Hepatocyte (in vitro differentiated cells): ENCODE measurements at regions not wholly inside any gene's neighbourhood (a gene's known extent, or its start where the extent isn't known, plus 50 kb on each side); places are given as distances from the start of the nearest gene placed in this dataset.

Experiments
- DNase-seq: peaks from one replicate; pipeline ENCODE4 v3.0.0-alpha.2; 2016; ENCODE audit warnings: low spot score
- H2AFZ ChIP-seq: fragments of 200-600 bp; sonication (generic); 2 replicates; pipeline ENCODE4 v1.6.0; 2016; ENCODE audit warnings: antibody characterized with exemption, mild to moderate bottlenecking
- H3K27ac ChIP-seq: fragments of 200-600 bp; sonication (generic); 2 replicates; pipeline ENCODE4 v1.5.1; 2016; ENCODE audit warnings: mild to moderate bottlenecking
- H3K27me3 ChIP-seq: fragments of 200-600 bp; sonication (generic); 2 replicates; pipeline ENCODE4 v1.6.1; 2016
- H3K36me3 ChIP-seq: fragments of 200-600 bp; sonication (generic); replicated peaks from 2 replicates; pipeline ENCODE4 v1.5.1; 2016; ENCODE audit warnings: low read depth; ENCODE audit not compliant: insufficient read depth
- H3K4me1 ChIP-seq: fragments of 200-600 bp; sonication (generic); 2 replicates; pipeline ENCODE4 v1.5.1; 2016; ENCODE audit warnings: mild to moderate bottlenecking, moderate library complexity; ENCODE audit not compliant: insufficient read depth
- H3K4me2 ChIP-seq: fragments of 200-600 bp; sonication (generic); 2 replicates; pipeline ENCODE4 v1.6.0; 2016
- H3K4me3 ChIP-seq: fragments of 200-600 bp; sonication (generic); 2 replicates; pipeline ENCODE4 v1.5.1; 2016; ENCODE audit warnings: mild to moderate bottlenecking
- H3K79me2 ChIP-seq: fragments of 200-600 bp; sonication (generic); 2 replicates; pipeline ENCODE4 v1.6.0; 2017; ENCODE audit warnings: mild to moderate bottlenecking
- H3K9me2 ChIP-seq: fragments of 200-600 bp; sonication (generic); replicated peaks from 2 replicates; pipeline ENCODE4 v1.6.0; 2017; ENCODE audit warnings: mild to moderate bottlenecking; ENCODE audit not compliant: insufficient read depth
- H3K9me3 ChIP-seq: fragments of 200-600 bp; sonication (generic); 2 replicates; pipeline ENCODE4 v1.5.1; 2016; ENCODE audit warnings: low read depth, mild to moderate bottlenecking
- H4K20me1 ChIP-seq: fragments of 200-600 bp; sonication (generic); 2 replicates; pipeline ENCODE4 v1.6.0; 2016; ENCODE audit warnings: mild to moderate bottlenecking; ENCODE audit not compliant: insufficient read depth, poor library complexity, severe bottlenecking
- CTCF ChIP-seq: fragments of 200-600 bp; sonication (generic); IDR thresholded peaks from 2 replicates; pipeline ENCODE4 v1.5.1; 2016; ENCODE audit warnings: antibody characterized with exemption, mild to moderate bottlenecking; ENCODE audit not compliant: poor library complexity
- EZH2 ChIP-seq: fragments of 200-600 bp; sonication (generic); IDR thresholded peaks from 2 replicates; pipeline ENCODE4 v1.6.1; 2016; ENCODE audit warnings: antibody characterized with exemption, mild to moderate bottlenecking, borderline replicate concordance
- EZH2phosphoT487 ChIP-seq: fragments of 200-600 bp; sonication (generic); IDR thresholded peaks from one replicate; pipeline ENCODE4 v1.6.1; 2018; ENCODE audit warnings: antibody characterized with exemption, mild to moderate bottlenecking, low read depth, moderate library complexity; ENCODE audit not compliant: unreplicated experiment, severe bottlenecking
- WGBS: methylation state at CpG from one replicate; pipeline ENCODE4 v1.1.6; 2016; ENCODE audit warnings: low lambda C conversion rate; ENCODE audit errors: missing lambda C conversion rate; 5-methylcytosine and 5-hydroxymethylcytosine counted together

GRCh38 chr3:152054315-152054714 is 180.9 kb downstream of the SUCNR1 start:
- H3K27ac ChIP-seq: no peak overlapping the region
- no peak overlapping the region for H2AFZ ChIP-seq
- no peaks in the 10 kb centered on the region for H3K79me2 ChIP-seq
- H3K9me3 ChIP-seq: no peaks in the 10 kb centered on the region
- no peak for TF ChIP-seq EZH2phosphoT487
- TF ChIP-seq CTCF: no peak
- no peak for TF ChIP-seq EZH2
- 95% methylated on average over 3 of the region's 3 CpGs for WGBS
- no peaks in the 10 kb centered on the region for H4K20me1 ChIP-seq
- no peaks in the 10 kb centered on the region for H3K36me3 ChIP-seq
- H3K9me2 ChIP-seq: no peaks in the 10 kb centered on the region
- H3K27me3 ChIP-seq: no peaks in the 10 kb centered on the region
- H3K4me1 ChIP-seq: peaks cover 23% of the 10 kb centered on the region
- no peak overlapping the region for H3K4me2 ChIP-seq
- H3K4me3 ChIP-seq: no peak overlapping the region
- no peak for DNase-seq

- no peaks in the 10 kb centered on the region for H4K20me1 ChIP-seq
- H3K9me3 ChIP-seq: no peaks in the 10 kb centered on the region
- H3K4me2 ChIP-seq: no peak overlapping the region
- WGBS: 68% methylated on average over 3 of the region's 3 CpGs
- peak overlapping the region; percentile 2 for H3K27ac ChIP-seq
- no peaks in the 10 kb centered on the region for H3K9me2 ChIP-seq
- no peaks in the 10 kb centered on the region for H3K79me2 ChIP-seq
- DNase-seq: no peak
- H3K27me3 ChIP-seq: no peaks in the 10 kb centered on the region
- no peaks in the 10 kb centered on the region for H3K36me3 ChIP-seq
- TF ChIP-seq EZH2 (no peak), CTCF (no peak), EZH2phosphoT487 (no peak)
- H3K4me1 ChIP-seq: peaks cover 25% of the 10 kb centered on the region
- no peak overlapping the region for H3K4me3 ChIP-seq
- no peak overlapping the region for H2AFZ ChIP-seq
These were observed 182.6 kb downstream of the SUCNR1 start for GRCh38 chr3:152056073-152056472.

- H3K79me2 ChIP-seq: no peaks in the 10 kb centered on the region
- TF ChIP-seq CTCF: no peak
- no peak for TF ChIP-seq EZH2phosphoT487
- TF ChIP-seq EZH2: no peak
- no peak overlapping the region for H2AFZ ChIP-seq
- H4K20me1 ChIP-seq: no peaks in the 10 kb centered on the region
- H3K4me1 ChIP-seq: peaks cover 21% of the 10 kb centered on the region
- H3K36me3 ChIP-seq: no peaks in the 10 kb centered on the region
- H3K9me2 ChIP-seq: no peaks in the 10 kb centered on the region
- no peak for DNase-seq
- no peaks in the 10 kb centered on the region for H3K27me3 ChIP-seq
- no peaks in the 10 kb centered on the region for H3K9me3 ChIP-seq
- H3K27ac ChIP-seq: peak overlapping the region; percentile 2
- H3K4me2 ChIP-seq: no peak overlapping the region
- H3K4me3 ChIP-seq: no peak overlapping the region
These were observed 183.0 kb downstream of the SUCNR1 start for GRCh38 chr3:152056481-152056880.

DNA sequence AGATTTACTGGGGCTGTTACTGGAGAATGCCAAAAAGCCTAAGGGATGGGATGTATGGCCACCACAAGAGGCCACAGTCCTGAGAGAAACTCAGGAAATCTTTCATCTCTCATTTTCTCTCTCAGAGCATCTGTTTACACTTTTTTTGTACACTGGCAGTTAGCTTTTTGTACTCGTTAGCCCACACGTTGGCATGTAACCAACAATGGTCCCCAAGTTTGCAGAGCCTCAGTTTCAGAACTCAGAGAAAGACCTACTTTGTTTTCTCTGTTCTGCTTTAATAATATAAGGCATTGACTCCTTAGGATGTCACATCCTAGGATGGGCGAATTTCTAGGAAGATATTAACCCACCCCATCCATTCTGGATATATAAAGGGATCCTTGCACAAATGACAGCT is 183.5 kb downstream of the SUCNR1 start:
- no peak for DNase-seq
- no peaks in the 10 kb centered on the region for H3K36me3 ChIP-seq
- no peaks in the 10 kb centered on the region for H3K9me3 ChIP-seq
- peaks cover 17% of the 10 kb centered on the region for H3K4me1 ChIP-seq
- peak overlapping the region; percentile 2 for H3K27ac ChIP-seq
- H3K4me3 ChIP-seq: no peak overlapping the region
- WGBS: 80% methylated on average over 3 of the region's 3 CpGs
- H3K9me2 ChIP-seq: no peaks in the 10 kb centered on the region
- no peaks in the 10 kb centered on the region for H4K20me1 ChIP-seq
- H3K79me2 ChIP-seq: no peaks in the 10 kb centered on the region
- TF ChIP-seq CTCF (no peak), EZH2phosphoT487 (no peak), EZH2 (no peak)
- H2AFZ ChIP-seq: no peak overlapping the region
- no peaks in the 10 kb centered on the region for H3K27me3 ChIP-seq
- no peak overlapping the region for H3K4me2 ChIP-seq
